Muscle layer of duodenum (tissue), 2 donors: ENCODE measurements at regions not wholly inside any gene's neighbourhood (a gene's known extent, or its start where the extent isn't known, plus 50 kb on each side); places are given as distances from the start of the nearest gene placed in this dataset.
"Not testable (repeated sequence)": the region's sequence is repeated elsewhere in the genome, so short reads cannot be mapped to it uniquely, and the experiment has no call there.

Experiments
- H3K27ac ChIP-seq: one replicate; pipeline ENCODE4 v1.7.0; 2013; ENCODE audit warnings: mild to moderate bottlenecking, low read length
- H3K27me3 ChIP-seq: one replicate; pipeline ENCODE4 v1.7.0; 2013; ENCODE audit warnings: low read depth, mild to moderate bottlenecking, control low read depth, low read length
- H3K36me3 ChIP-seq, 2 donors: one replicate each; pipeline ENCODE4 v1.7.0; 2013; ENCODE audit warnings: low read length in 2 of 2, control low read depth in 1 of 2, mild to moderate bottlenecking in 1 of 2; ENCODE audit not compliant: insufficient read depth in 2 of 2, control insufficient read depth in 1 of 2
- H3K4me1 ChIP-seq, 2 donors: one replicate each; pipeline ENCODE4 v1.7.0; 2013; ENCODE audit warnings: low read length in 2 of 2, mild to moderate bottlenecking in 2 of 2, control low read depth in 1 of 2, moderate library complexity in 1 of 2; ENCODE audit not compliant: insufficient read depth in 2 of 2, control insufficient read depth in 1 of 2
- H3K4me3 ChIP-seq, 2 donors: one replicate each; pipeline ENCODE4 v1.7.0; 2013; ENCODE audit warnings: low read length in 2 of 2, low read depth in 1 of 2, mild to moderate bottlenecking in 1 of 2
- H3K9me3 ChIP-seq, 2 donors: one replicate each; pipeline ENCODE4 v1.7.0; 2013; ENCODE audit warnings: low read length in 2 of 2, control low read depth in 1 of 2, mild to moderate bottlenecking in 1 of 2; ENCODE audit not compliant: control insufficient read depth in 1 of 2
- donor health status: healthy.

DNA sequence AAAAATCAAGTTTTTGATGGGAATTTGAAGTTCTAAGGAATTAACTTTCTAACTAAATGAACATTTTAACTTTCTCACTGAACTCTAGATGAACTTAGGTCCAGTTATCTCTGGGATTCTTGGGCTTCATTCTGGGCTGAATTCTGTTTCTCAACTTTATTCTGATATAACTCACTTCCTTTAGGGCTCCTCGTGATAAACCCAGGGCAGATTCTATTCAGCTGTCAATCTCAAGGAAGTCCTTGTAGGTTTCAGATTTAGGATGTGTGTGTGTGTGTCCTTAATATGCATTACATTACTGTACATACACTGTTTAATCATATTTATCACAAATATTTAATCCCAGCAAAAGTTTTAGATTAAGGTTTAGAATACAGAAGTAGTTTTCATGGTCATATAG lies 344.3 kb downstream of the GATA3 start:
- no peak overlapping the region for H3K4me3 ChIP-seq
- H3K4me1 ChIP-seq, result no peaks in the 10 kb centered on the region
- H3K9me3 ChIP-seq, result no peaks in the 10 kb centered on the region
- no peaks in the 10 kb centered on the region for H3K27me3 ChIP-seq
- H3K27ac ChIP-seq, result no peak overlapping the region
- H3K36me3 ChIP-seq, result no peaks in the 10 kb centered on the region

DNA sequence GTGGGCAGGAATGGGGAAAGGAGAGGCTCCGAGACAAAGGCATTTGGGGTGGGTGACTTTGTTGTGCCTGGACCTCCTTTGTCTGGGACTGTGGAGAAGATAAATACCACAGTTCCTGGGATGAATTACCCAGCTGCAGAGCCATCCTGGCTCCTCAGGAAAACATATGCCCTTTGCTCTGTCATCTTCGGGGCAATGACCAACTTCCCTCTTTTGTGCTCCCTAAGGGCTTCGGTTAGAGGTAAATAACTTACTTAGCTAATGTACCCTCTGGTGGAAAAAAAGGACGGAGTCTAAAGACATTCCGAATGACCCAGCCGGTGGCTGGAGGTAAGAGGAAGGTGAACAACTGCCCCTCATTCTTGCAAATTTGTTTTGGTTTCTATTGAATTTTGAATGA lies 345.7 kb downstream of the GATA3 start:
- Histone ChIP-seq H3K4me1 (no peaks in the 10 kb centered on the region), H3K27ac (no peak overlapping the region), H3K4me3 (no peak overlapping the region), H3K27me3 (no peaks in the 10 kb centered on the region), H3K9me3 (no peaks in the 10 kb centered on the region), H3K36me3 (no peaks in the 10 kb centered on the region)

DNA sequence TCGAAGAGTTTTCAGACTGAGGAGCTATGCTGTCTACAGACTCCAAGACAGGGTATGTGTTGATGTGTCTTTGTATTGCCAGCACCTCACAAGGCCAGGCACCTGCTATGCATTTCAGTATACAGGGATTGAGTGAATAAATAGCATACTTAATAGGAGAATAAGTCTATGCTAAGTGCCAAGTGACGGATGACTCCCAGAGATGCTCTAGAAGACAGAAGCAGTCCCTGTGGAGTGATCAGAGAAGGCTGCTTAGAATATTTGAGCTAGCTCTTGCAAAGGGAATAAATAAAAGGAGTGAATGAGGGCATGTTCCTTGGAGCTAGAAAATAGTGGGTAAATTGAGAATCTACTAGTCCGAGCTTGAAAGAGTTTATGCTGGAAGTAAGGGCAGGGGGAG lies 346.4 kb downstream of the GATA3 start:
- Histone ChIP-seq H3K4me1 (no peaks in the 10 kb centered on the region), H3K27ac (no peak overlapping the region), H3K36me3 (no peaks in the 10 kb centered on the region), H3K27me3 (no peaks in the 10 kb centered on the region), H3K4me3 (no peak overlapping the region), H3K9me3 (no peaks in the 10 kb centered on the region)

DNA sequence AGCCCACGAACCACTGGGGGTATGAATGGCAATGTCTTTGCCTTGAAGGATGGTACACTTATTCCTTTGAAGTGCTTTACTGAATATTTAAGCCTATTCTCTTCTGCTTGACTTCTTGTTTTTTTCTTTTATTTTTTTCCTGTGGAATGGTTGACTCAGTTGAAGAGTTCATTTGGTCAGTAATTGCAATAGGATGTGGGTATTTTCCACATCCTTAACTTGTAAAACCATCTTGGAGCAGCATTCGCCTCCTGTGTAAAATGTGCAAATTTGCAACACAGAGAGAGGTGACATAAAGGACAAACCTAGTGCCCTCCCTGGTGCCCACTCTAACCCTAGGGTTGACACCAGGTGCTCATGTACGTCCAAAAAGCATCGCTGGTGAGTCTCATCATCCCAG lies 347.0 kb downstream of the GATA3 start:
- no peaks in the 10 kb centered on the region for H3K4me1 ChIP-seq
- H3K27me3 ChIP-seq, result no peaks in the 10 kb centered on the region
- H3K4me3 ChIP-seq, result no peak overlapping the region
- H3K9me3 ChIP-seq, result no peaks in the 10 kb centered on the region
- H3K36me3 ChIP-seq, result no peaks in the 10 kb centered on the region
- H3K27ac ChIP-seq, result no peak overlapping the region

DNA sequence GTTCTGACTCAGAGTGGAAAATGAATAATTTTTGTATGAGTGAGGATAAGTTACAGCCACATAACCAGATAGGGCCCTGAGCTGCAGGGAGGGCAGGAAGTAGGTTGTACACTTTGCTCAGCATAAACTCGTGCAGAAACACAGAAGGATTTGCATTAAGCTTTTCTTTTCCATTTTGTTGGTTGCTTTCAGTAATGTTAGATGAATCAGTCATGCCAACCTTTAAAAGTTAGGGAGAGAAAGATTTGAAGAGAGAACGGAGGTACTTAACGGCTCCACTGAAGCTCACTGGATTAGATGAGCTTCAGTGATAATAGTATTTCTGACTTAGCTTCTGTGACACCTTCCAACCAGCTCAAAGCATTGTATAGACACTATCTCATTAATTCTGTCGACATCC lies 348.1 kb downstream of the GATA3 start:
- H3K4me3 ChIP-seq, result no peak overlapping the region
- H3K4me1 ChIP-seq, result no peaks in the 10 kb centered on the region
- H3K27me3 ChIP-seq, result no peaks in the 10 kb centered on the region
- no peaks in the 10 kb centered on the region for H3K9me3 ChIP-seq
- H3K36me3 ChIP-seq, result no peaks in the 10 kb centered on the region
- H3K27ac ChIP-seq, result no peak overlapping the region

DNA sequence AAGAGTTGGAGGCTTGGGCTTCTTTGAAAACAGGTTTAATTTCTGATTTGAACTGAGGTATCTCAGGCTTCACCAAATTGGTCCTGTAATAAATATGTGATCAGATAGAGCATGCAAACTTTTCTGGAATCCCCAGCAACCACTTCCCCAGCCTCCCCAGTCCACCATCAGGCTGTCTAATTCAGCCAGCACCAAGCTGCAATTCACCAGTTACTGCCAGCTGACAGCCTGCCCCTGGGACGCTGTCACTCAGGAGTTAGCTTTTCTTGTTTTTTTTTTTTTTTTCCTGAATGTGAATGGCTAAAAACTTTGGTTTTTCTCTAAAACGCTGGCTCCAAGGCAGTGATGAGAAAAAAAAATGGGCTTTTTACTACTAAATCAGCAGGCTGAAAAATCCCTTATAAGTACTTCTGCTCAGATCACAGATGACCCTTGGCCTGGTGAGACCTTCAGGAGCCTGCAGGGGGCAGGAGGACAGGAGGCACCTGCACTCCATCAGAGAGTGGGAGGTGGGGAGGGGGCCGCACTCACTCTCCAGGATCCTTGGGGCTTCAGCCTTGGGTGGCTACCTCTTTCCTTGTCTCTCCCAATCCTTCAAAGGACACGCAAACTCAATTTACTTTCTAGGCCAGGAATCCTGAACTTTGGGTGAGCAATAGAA lies 349.4 kb downstream of the GATA3 start:
- Histone ChIP-seq H3K36me3 (no peaks in the 10 kb centered on the region), H3K4me3 (no peak overlapping the region), H3K9me3 (no peaks in the 10 kb centered on the region), H3K27ac (no peak overlapping the region), H3K27me3 (no peaks in the 10 kb centered on the region), H3K4me1 (no peaks in the 10 kb centered on the region)

DNA sequence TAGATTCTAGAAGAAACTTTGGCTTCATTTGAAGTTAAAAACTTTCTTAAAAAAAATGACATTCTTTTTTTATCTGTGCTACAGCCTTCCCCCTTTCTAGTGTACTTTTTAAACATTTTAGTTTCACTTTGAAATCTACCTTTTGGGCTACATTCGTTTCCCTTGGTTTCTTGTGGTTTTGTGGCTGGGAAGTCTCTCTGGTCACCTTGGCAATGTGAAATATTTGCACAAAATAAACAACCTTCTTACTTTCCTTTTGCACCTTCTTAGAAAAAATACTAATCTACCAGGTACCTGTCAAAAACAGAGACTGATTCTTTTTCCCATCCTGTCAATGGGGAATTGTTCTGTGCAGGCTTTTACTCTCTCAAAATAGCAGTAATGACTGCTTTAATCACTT lies 350.2 kb downstream of the GATA3 start:
- no peak overlapping the region for H3K27ac ChIP-seq
- H3K4me3 ChIP-seq, result no peak overlapping the region

DNA sequence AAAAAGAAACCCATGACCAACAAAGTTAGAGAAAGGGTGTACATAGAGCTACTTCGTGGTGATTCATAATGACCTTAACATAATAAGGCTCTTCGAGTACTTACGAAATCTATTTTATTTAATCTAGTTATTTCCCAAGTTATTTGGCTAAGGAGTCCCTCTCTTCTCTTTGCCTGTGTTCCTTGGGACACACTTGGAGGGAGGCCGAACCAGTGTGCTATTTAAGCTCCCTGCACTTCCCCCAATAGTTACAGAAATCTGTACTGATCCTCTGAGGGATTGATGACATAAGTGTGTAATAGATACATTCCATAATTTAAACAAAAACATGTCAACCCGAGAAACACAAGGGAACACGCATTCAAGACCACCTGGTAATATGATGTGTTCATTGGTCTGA lies 351.1 kb downstream of the GATA3 start:
- no peak overlapping the region for H3K27ac ChIP-seq
- no peaks in the 10 kb centered on the region for H3K27me3 ChIP-seq
- no peak overlapping the region for H3K4me3 ChIP-seq
- no peaks in the 10 kb centered on the region for H3K9me3 ChIP-seq
- H3K4me1 ChIP-seq, result no peaks in the 10 kb centered on the region
- no peaks in the 10 kb centered on the region for H3K36me3 ChIP-seq

More for the DNA sequence above, 350.2 kb downstream of the GATA3 start:
- Histone ChIP-seq H3K27me3 (no peaks in the 10 kb centered on the region), H3K36me3 (no peaks in the 10 kb centered on the region), H3K4me1 (no peaks in the 10 kb centered on the region), H3K9me3 (no peaks in the 10 kb centered on the region)

DNA sequence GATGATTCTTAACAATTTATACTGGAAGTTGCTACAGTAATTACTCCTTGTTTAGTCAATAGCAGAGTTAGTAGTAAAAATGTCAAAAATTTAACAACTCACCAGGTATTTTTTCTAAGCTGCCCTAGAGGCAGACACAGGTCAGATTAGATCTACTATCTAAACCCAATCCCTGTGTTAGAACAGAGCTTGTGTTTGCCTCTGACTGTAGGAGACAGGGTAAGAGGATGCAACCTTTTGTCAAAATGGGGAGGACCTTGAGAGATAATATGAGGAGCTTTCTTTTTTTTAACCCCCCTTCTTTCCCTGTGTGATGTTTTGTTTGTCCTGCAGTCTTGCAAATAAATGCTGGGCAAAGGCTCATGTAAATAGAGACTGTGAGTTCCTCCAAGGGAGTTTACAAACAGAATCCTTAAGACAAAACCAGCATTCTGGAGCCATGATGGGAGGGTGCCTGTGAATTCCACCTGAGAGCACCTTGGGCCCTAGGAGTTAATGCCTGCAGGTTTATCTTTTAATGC lies 353.1 kb downstream of the GATA3 start:
- Histone ChIP-seq H3K27me3 (no peaks in the 10 kb centered on the region), H3K27ac (no peak overlapping the region), H3K9me3 (no peaks in the 10 kb centered on the region), H3K4me3 (no peak overlapping the region), H3K4me1 (no peaks in the 10 kb centered on the region), H3K36me3 (no peaks in the 10 kb centered on the region)

DNA sequence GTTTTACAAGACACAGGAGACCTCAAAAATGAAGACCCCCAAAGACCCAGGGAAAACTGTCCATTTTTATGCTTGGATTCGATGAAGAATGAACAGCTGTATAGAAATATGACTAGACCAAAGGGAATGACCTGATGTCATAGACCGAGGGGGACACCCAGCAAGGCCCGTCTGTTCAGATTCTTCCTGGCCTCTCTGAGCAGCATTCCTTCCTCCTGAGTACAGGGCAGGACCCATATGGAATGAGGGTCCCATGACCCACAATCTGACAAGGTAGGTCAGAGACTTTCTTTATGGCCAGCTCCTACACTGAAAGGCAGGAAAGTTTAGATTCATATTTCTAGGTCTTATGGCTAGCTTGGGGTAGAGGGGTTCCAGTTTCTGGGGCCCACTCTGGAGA lies 356.0 kb downstream of the GATA3 start:
- Histone ChIP-seq H3K27ac (no peak overlapping the region), H3K27me3 (no peaks in the 10 kb centered on the region), H3K36me3 (no peaks in the 10 kb centered on the region), H3K4me1 (no peaks in the 10 kb centered on the region), H3K9me3 (no peaks in the 10 kb centered on the region), H3K4me3 (no peak overlapping the region)

DNA sequence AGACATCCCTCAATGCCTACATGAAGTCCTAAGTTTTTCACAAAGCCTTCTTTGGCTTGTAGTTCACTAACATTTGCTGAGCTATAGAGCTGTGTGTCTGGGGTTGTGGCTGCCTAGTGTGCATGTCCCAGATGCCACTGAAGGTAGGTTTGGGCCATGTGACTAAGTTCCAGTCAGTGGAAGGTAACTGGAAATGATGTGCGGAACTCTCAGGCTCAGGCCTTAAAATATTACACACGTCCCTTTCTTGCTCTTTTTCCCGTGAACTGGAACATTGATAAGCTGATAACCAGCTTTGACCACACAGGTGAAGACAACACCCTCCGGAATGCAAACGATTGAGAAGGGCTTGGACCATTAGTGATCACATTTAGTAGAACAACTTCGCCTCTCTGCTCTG lies 358.1 kb downstream of the GATA3 start:
- H3K27ac ChIP-seq, result no peak overlapping the region
- H3K4me3 ChIP-seq, result no peak overlapping the region
- H3K4me1 ChIP-seq, result no peaks in the 10 kb centered on the region
- no peaks in the 10 kb centered on the region for H3K9me3 ChIP-seq
- no peaks in the 10 kb centered on the region for H3K27me3 ChIP-seq
- H3K36me3 ChIP-seq, result no peaks in the 10 kb centered on the region

DNA sequence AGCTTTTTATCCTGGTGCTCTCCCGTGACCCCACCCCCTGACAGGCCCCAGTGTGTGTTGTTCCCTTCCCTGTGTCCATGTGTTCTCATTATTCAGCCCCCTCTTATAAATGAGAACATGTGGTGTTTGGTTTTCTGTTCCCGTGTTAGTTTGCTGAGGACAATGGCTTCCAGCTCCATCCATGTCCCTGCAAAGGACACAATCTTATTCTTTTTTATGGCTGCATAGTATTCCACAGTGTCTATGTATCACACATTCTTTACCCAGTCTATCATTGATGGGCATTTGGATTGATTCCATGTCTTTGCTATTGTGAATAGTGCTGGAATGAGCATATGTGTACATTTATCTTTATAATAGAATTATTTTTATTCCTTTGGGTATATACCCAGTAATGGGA lies 360.5 kb downstream of the GATA3 start:
- H3K27ac ChIP-seq, H3K27me3 ChIP-seq, H3K4me3 ChIP-seq, H3K4me1 ChIP-seq, H3K9me3 ChIP-seq, H3K36me3 ChIP-seq: not testable (repeated sequence)
